Endothelial cell of umbilical vein (primary cell): ENCODE measurements at regions not wholly inside any gene's neighbourhood (a gene's known extent, or its start where the extent isn't known, plus 50 kb on each side); places are given as distances from the start of the nearest gene placed in this dataset.

Experiments
- BruUV-seq: library from RNA; stranded (reverse); fragments of 400-500 nt; replicated peaks from 2 replicates; lab custom pipeline; 2021; lab: Mats Ljungman, UMichigan
- CTCF ChIA-PET: fragments of 300-600, 350-600 bp; sonication (Branson Sonifier 250); formaldehyde crosslinking; loops from one replicate; lab custom pipeline; 2021; ENCODE audit warnings: antibody characterized with exemption, inconsistent platforms; lab: Charles Lee
- POLR2A ChIA-PET: fragments of 300-600, 350-600 bp; sonication (Branson Sonifier 250); formaldehyde crosslinking; loops from one replicate; lab custom pipeline; 2021; ENCODE audit warnings: antibody characterized with exemption, inconsistent platforms; lab: Charles Lee
- DNase-seq: peaks from one replicate; pipeline ENCODE4 v3.0.0-alpha.2; 2011; ENCODE audit warnings: low read depth, low spot score
- FAIRE-seq: peaks from 2 replicates; lab custom pipeline; 2011; peaks lifted over from hg19 to GRCh38; lab: Jason Lieb, UNC
- H2AFZ ChIP-seq: 2 replicates; pipeline ENCODE4 v1.6.0; 2012; ENCODE audit warnings: low read depth, low read length, control low read depth, inconsistent platforms
- H3K27ac ChIP-seq: 2 replicates; pipeline ENCODE4 v1.5.1; 2011; ENCODE audit warnings: low read depth, mild to moderate bottlenecking, control low read depth, low read length, moderate library complexity; ENCODE audit not compliant: insufficient read depth
- H3K27me3 ChIP-seq, 2 experiments: 2 replicates each; pipeline versions ENCODE4 v1.6.0 to v1.6.1; 2011; ENCODE audit warnings: low read length in 2 of 2, mixed read lengths in 1 of 2; ENCODE audit not compliant: control insufficient read depth in 2 of 2, insufficient read depth in 2 of 2
- H3K36me3 ChIP-seq, 2 experiments: 2 replicates in 1 of 2; 3 replicates in 1 of 2; pipeline ENCODE4 v1.5.1; 2011; ENCODE audit warnings: low read length in 2 of 2, mild to moderate bottlenecking in 1 of 2, moderate library complexity in 1 of 2; ENCODE audit not compliant: control insufficient read depth in 2 of 2, insufficient read depth in 2 of 2; ENCODE audit errors: extremely low read depth in 1 of 2
- H3K4me1 ChIP-seq: 3 replicates; pipeline ENCODE4 v1.5.1; 2011; ENCODE audit warnings: mild to moderate bottlenecking, low read length; ENCODE audit not compliant: control insufficient read depth, insufficient read depth; ENCODE audit errors: extremely low read depth
- H3K4me2 ChIP-seq: 2 replicates; pipeline ENCODE4 v1.6.1; 2011; ENCODE audit warnings: low read length, control low read depth, mixed read lengths; ENCODE audit not compliant: insufficient read depth
- H3K4me3 ChIP-seq, 3 experiments: fragments of 200-600 bp in 1 of 3; sonication (generic), shearing (Covaris generic) in 1 of 3; replicated peaks in 1 of 3; 2 replicates each; pipeline ENCODE4 v1.5.1; 2011 to 2016; ENCODE audit warnings: control low read depth in 3 of 3, low read length in 3 of 3, mild to moderate bottlenecking in 2 of 3, inconsistent platforms in 1 of 3, low read depth in 1 of 3, moderate library complexity in 1 of 3; ENCODE audit not compliant: insufficient read depth in 1 of 3
- H3K79me2 ChIP-seq: 2 replicates; pipeline ENCODE4 v1.6.0; 2012; ENCODE audit warnings: low read length, inconsistent platforms; ENCODE audit not compliant: control insufficient read depth, insufficient read depth
- H3K9ac ChIP-seq: replicated peaks from 2 replicates; pipeline ENCODE3; 2011; ENCODE audit warnings: low read length, control low read depth; ENCODE audit not compliant: insufficient read depth; ENCODE audit errors: extremely low read depth
- H3K9me1 ChIP-seq: replicated peaks from 3 replicates; pipeline ENCODE4 v1.6.0; 2011; ENCODE audit warnings: mild to moderate bottlenecking, low read length; ENCODE audit not compliant: control insufficient read depth, insufficient read depth; ENCODE audit errors: extremely low read depth
- H3K9me3 ChIP-seq: replicated peaks from 2 replicates; pipeline ENCODE4 v1.5.1; 2012; ENCODE audit warnings: low read length, inconsistent platforms; ENCODE audit not compliant: control insufficient read depth, insufficient read depth
- H4K20me1 ChIP-seq: replicated peaks from 2 replicates; pipeline ENCODE3; 2011; ENCODE audit warnings: mild to moderate bottlenecking, low read length; ENCODE audit not compliant: control insufficient read depth, insufficient read depth; ENCODE audit errors: extremely low read depth
- CTCF ChIP-seq, 2 donors: IDR thresholded peaks; 1 replicate in 1 of 2; 2 replicates in 1 of 2; pipeline ENCODE4 v1.5.1; 2011; ENCODE audit warnings: low read length in 2 of 2, mild to moderate bottlenecking in 2 of 2, moderate library complexity in 2 of 2, control low read depth in 1 of 2, inconsistent platforms in 1 of 2, low read depth in 1 of 2; ENCODE audit not compliant: insufficient read depth in 1 of 2; ENCODE audit errors: extremely low read depth in 1 of 2
- EZH2 ChIP-seq: IDR thresholded peaks from 2 replicates; pipeline ENCODE4 v1.6.1; 2012; ENCODE audit warnings: borderline replicate concordance, low read depth, mild to moderate bottlenecking, moderate library complexity, low read length, inconsistent platforms; ENCODE audit not compliant: severe bottlenecking
- FOS ChIP-seq: IDR thresholded peaks from 2 replicates; pipeline ENCODE4 v1.6.1; 2011; ENCODE audit warnings: mild to moderate bottlenecking, low read length, moderate library complexity, borderline replicate concordance; ENCODE audit not compliant: insufficient read depth
- GATA2 ChIP-seq: IDR thresholded peaks from 2 replicates; pipeline ENCODE4 v1.7.0; 2011; ENCODE audit warnings: low read depth, mild to moderate bottlenecking, moderate library complexity, mixed read lengths, low read length; ENCODE audit not compliant: insufficient read length, insufficient read depth
- JUN ChIP-seq: IDR thresholded peaks from 2 replicates; pipeline ENCODE4 v1.6.1; 2011; ENCODE audit warnings: borderline replicate concordance, low read depth; ENCODE audit not compliant: insufficient read length, insufficient read depth
- MYC ChIP-seq: IDR thresholded peaks from one replicate; pipeline ENCODE4 v1.6.1; 2011; ENCODE audit warnings: mild to moderate bottlenecking, low read depth, low read length
- POLR2A ChIP-seq: IDR thresholded peaks from 2 replicates; pipeline ENCODE4 v1.6.1; 2012; ENCODE audit warnings: low read depth, mild to moderate bottlenecking, control low read depth, low read length
- POLR2AphosphoS5 ChIP-seq: IDR thresholded peaks from 2 replicates; pipeline ENCODE4 v1.6.1; 2012; ENCODE audit warnings: low read depth, mild to moderate bottlenecking, control low read depth, low read length, moderate library complexity; ENCODE audit not compliant: insufficient read depth
- dilution Hi-C: fragments of 300-500 bp; cut with MboI; formaldehyde crosslinking; loops from one replicate; pipeline ENCODE4 v1.15.0; 2019; ENCODE audit warnings: low sequenced_read_pairs; ENCODE audit not compliant: extremely low pct_ligation_motif_present
- intact Hi-C: fragments of 100-400 bp; cut with micrococcal nuclease; formaldehyde crosslinking; loops from one replicate; pipeline ENCODE4 v1.10.0; 2022

- Histone ChIP-seq H4K20me1 (no peaks in the 10 kb centered on the region), H3K27me3 (no peaks in the 10 kb centered on the region), H3K9ac (no peak overlapping the region), H3K4me1 (no peaks in the 10 kb centered on the region), H3K4me2 (no peak overlapping the region), H3K9me3 (no peaks in the 10 kb centered on the region), H3K4me3 (no peak overlapping the region), H3K9me1 (no peaks in the 10 kb centered on the region), H3K27ac (no peak overlapping the region), H2AFZ (no peak overlapping the region), H3K36me3 (no peaks in the 10 kb centered on the region), H3K79me2 (no peaks in the 10 kb centered on the region)
- ChIA-PET POLR2A (no interaction called here), CTCF (interaction anchor here (1.4 kb wide), 1 partner anchor 16 kb away, joined by 3 read pairs; no protein-coding TSS in a partner anchor)
- no peak for FAIRE-seq
- no peak for TF ChIP-seq CTCF (IDR thresholded peaks at IDR 0.05; ENCODE audit: extremely low read depth in 1 of 2, insufficient read depth in 1 of 2, low read depth in 1 of 2, low read length in 2 of 2)
- no peak for TF ChIP-seq POLR2AphosphoS5
- TF ChIP-seq FOS: no peak
- TF ChIP-seq JUN: no peak
- dilution Hi-C loops (no loop called here), intact Hi-C loops (no loop called here)
- no TSS peak for BruUV-seq
- no peak for DNase-seq
Observed at GRCh38 chr11:109521571-109522086, 99.6 kb downstream of the C11orf87 start.

DNA sequence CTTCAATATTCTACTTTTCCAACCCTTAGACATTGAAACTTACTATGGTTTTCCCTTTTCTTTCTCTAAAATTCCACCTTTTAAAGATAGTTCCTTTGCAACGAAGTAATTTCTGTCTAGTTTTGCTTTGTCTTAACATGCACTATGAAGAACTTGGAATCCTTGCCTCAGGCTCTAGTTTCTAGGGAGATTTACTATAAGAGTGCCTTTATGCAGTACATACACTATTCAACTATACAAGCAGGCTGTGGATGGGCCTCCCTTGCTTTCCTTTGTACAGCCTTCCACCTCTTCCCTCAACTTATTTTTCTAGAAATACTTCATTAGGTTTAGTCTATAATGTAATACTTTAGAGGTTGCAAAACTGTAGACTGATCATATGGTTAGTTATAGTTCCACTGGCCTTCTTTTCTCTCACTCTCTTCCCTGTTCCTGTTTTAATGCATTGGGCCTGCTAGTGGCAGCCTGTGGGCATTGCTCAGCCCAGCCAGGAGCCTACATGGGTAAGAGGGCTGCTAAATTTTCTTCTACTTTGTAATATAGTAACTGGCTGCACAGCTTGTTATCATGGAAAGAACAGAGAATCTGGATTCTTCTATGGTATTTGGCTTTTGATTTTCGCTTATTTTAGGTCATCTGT lies 100.2 kb downstream of the C11orf87 start:
- Histone ChIP-seq H3K4me3 (no peak overlapping the region), H3K27me3 (no peaks in the 10 kb centered on the region), H3K9ac (no peak overlapping the region), H3K9me3 (no peaks in the 10 kb centered on the region), H3K27ac (no peak overlapping the region), H3K36me3 (no peaks in the 10 kb centered on the region), H3K9me1 (no peaks in the 10 kb centered on the region), H4K20me1 (no peaks in the 10 kb centered on the region), H3K79me2 (no peaks in the 10 kb centered on the region), H3K4me2 (no peak overlapping the region), H3K4me1 (no peaks in the 10 kb centered on the region), H2AFZ (no peak overlapping the region)
- dilution Hi-C loops (no loop called here), intact Hi-C loops (no loop called here)
- DNase-seq (no peak), FAIRE-seq (no peak)
- no peak for TF ChIP-seq CTCF (IDR thresholded peaks at IDR 0.05; ENCODE audit: extremely low read depth in 1 of 2, insufficient read depth in 1 of 2, low read depth in 1 of 2, low read length in 2 of 2)
- TF ChIP-seq GATA2: no peak
- no peak for TF ChIP-seq POLR2A
- no peak for TF ChIP-seq EZH2
- TF ChIP-seq JUN: no peak
- TF ChIP-seq MYC: no peak
- no peak for TF ChIP-seq POLR2AphosphoS5
- TF ChIP-seq FOS: no peak
- CTCF ChIA-PET: no interaction called here
- no TSS peak for BruUV-seq
- POLR2A ChIA-PET: no interaction called here
